Spleen (tissue), 7 donors: ENCODE measurements at regions not wholly inside any gene's neighbourhood (a gene's known extent, or its start where the extent isn't known, plus 50 kb on each side); places are given as distances from the start of the nearest gene placed in this dataset.

Experiments
- POLR2A ChIP-seq, 3 donors: fragments of 450-650 bp; IDR thresholded peaks; one replicate each; pipeline ENCODE4 v1.5.1; 2017; ENCODE audit warnings: antibody characterized with exemption in 3 of 3, mild to moderate bottlenecking in 1 of 3
- POLR2AphosphoS5 ChIP-seq, 3 donors: sonication (generic); formaldehyde crosslinking; IDR thresholded peaks; one replicate each; pipeline ENCODE4 v1.5.1; 2017; ENCODE audit warnings: antibody characterized with exemption in 3 of 3
- TF ChIP-seq, protein P1 (sequence below), 11 experiments: fragments of 200-600 bp in 7 of 11; fragments of 450-650 bp in 4 of 11; sonication (generic) in 4 of 11; IDR thresholded peaks in 8 of 11; conservative IDR thresholded peaks in 3 of 11; 1 replicate in 7 of 11; 2 replicates in 4 of 11; pipeline versions ENCODE4 v1.4.0 to v1.8.0; 2016 to 2021; ENCODE audit warnings: antibody characterized with exemption in 11 of 11, inconsistent platforms in 4 of 11, mild to moderate bottlenecking in 1 of 11
- donor health status: DM: no; HTN: no; CAD: no; lungs with moderate emphysema.
- donor health status: DM: no; HTN: no; CAD: no.
- donor health status: DM: no; HTN: no; CAD: no.

DNA sequence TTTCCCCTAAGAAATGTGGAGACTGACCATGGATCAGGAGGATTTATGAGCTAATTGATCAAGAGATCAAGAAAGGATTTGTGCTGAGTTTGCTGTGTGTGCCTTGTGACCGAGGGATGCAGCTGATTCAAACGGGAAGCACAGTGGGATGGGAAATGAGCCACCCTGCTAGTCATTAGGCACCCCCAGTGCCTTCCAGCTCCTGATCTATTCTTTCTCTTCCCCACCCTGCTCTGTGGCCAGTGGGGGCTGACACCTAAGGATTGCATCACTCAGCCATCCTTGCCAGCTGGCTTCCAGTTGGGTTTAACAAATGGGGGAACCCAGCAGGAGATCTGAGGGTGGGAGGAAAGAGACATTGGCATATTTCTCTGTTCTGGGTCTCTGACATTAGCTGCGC lies 132.2 kb upstream of the CXCR4 start:
- TF ChIP-seq, protein P1, sequence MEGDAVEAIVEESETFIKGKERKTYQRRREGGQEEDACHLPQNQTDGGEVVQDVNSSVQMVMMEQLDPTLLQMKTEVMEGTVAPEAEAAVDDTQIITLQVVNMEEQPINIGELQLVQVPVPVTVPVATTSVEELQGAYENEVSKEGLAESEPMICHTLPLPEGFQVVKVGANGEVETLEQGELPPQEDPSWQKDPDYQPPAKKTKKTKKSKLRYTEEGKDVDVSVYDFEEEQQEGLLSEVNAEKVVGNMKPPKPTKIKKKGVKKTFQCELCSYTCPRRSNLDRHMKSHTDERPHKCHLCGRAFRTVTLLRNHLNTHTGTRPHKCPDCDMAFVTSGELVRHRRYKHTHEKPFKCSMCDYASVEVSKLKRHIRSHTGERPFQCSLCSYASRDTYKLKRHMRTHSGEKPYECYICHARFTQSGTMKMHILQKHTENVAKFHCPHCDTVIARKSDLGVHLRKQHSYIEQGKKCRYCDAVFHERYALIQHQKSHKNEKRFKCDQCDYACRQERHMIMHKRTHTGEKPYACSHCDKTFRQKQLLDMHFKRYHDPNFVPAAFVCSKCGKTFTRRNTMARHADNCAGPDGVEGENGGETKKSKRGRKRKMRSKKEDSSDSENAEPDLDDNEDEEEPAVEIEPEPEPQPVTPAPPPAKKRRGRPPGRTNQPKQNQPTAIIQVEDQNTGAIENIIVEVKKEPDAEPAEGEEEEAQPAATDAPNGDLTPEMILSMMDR (IDR thresholded peaks at IDR 0.05 in 8 of 11, conservative IDR thresholded peaks at IDR 0.05 in 3 of 11), result no peak
- TF ChIP-seq POLR2A (IDR thresholded peaks at IDR 0.05), result no peak
- no peak for TF ChIP-seq POLR2AphosphoS5 (IDR thresholded peaks at IDR 0.05)
